Naive thymus-derived CD4-positive, alpha-beta T cell (primary cell): ENCODE measurements at regions not wholly inside any gene's neighbourhood (a gene's known extent, or its start where the extent isn't known, plus 50 kb on each side); places are given as distances from the start of the nearest gene placed in this dataset.

Source experiments
- ATAC-seq: fragments of 150-1000 bp; cut with Tn5 transposase; 2 replicates; pipeline ENCODE4 v1.10.0; 2021; ENCODE audit warnings: mild to moderate bottlenecking, moderate library complexity
- CTCF ChIA-PET: fragments of 350-600 bp; sonication (Branson Sonifier 250); formaldehyde crosslinking; loops from one replicate; lab custom pipeline; 2021; ENCODE audit warnings: antibody characterized with exemption; lab: Charles Lee
- POLR2A ChIA-PET: fragments of 350-600 bp; sonication (Branson Sonifier 250); formaldehyde crosslinking; loops from one replicate; lab custom pipeline; 2021; ENCODE audit warnings: antibody characterized with exemption, inconsistent platforms; lab: Charles Lee
- DNase-seq, 9 donors: peaks; one replicate each; pipeline versions ENCODE4 v3.0.0 to v3.0.0-alpha.2; 2020 to 2022; ENCODE audit warnings: mixed read lengths in 1 of 9
- H3K27ac ChIP-seq: one replicate; pipeline ENCODE4 v1.7.0; 2013; ENCODE audit warnings: mild to moderate bottlenecking, low read depth, low read length, moderate library complexity
- H3K27me3 ChIP-seq, 2 donors: one replicate each; pipeline ENCODE4 v1.7.0; 2013; ENCODE audit warnings: low read length in 2 of 2, mild to moderate bottlenecking in 2 of 2, moderate library complexity in 2 of 2; ENCODE audit not compliant: control insufficient read depth in 2 of 2, insufficient read depth in 2 of 2
- H3K36me3 ChIP-seq, 3 experiments: 1 replicate in 2 of 3; 2 replicates in 1 of 3; pipeline ENCODE4 v1.7.0; 2013; ENCODE audit warnings: low read length in 3 of 3, mild to moderate bottlenecking in 3 of 3, moderate library complexity in 1 of 3; ENCODE audit not compliant: insufficient read depth in 3 of 3, control insufficient read depth in 2 of 3
- H3K4me1 ChIP-seq, 2 donors: one replicate each; pipeline ENCODE4 v1.7.0; 2013; ENCODE audit warnings: low read length in 2 of 2, mild to moderate bottlenecking in 2 of 2, moderate library complexity in 1 of 2; ENCODE audit not compliant: control insufficient read depth in 2 of 2, insufficient read depth in 2 of 2
- H3K4me3 ChIP-seq: 2 replicates; pipeline ENCODE4 v1.7.0; 2013; ENCODE audit warnings: mild to moderate bottlenecking, low read length
- H3K9me3 ChIP-seq, 3 experiments: 1 replicate in 2 of 3; 2 replicates in 1 of 3; pipeline ENCODE4 v1.7.0; 2013; ENCODE audit warnings: low read length in 3 of 3; ENCODE audit not compliant: control insufficient read depth in 2 of 3
- H3K27ac Mint-ChIP-seq, 9 donors: one replicate each; pipeline ENCODE4 v1.8.0; 2020 to 2022; ENCODE audit warnings: mixed read lengths in 9 of 9, mild to moderate bottlenecking in 8 of 9, moderate library complexity in 5 of 9, inconsistent platforms in 2 of 9
- H3K27me3 Mint-ChIP-seq, 5 donors: one replicate each; pipeline ENCODE4 v1.8.0; 2021 to 2022; ENCODE audit warnings: mixed read lengths in 5 of 5, mild to moderate bottlenecking in 1 of 5
- H3K36me3 Mint-ChIP-seq, 5 donors: one replicate each; pipeline ENCODE4 v1.8.0; 2020 to 2022; ENCODE audit warnings: mixed read lengths in 5 of 5, mild to moderate bottlenecking in 3 of 5, inconsistent platforms in 1 of 5
- H3K4me1 Mint-ChIP-seq, 7 donors: one replicate each; pipeline ENCODE4 v1.8.0; 2020 to 2022; ENCODE audit warnings: mixed read lengths in 7 of 7, mild to moderate bottlenecking in 3 of 7, inconsistent platforms in 1 of 7
- H3K4me3 Mint-ChIP-seq, 10 donors: one replicate each; pipeline ENCODE4 v1.8.0; 2020 to 2022; ENCODE audit warnings: mild to moderate bottlenecking in 10 of 10, mixed read lengths in 10 of 10, moderate library complexity in 6 of 10, inconsistent platforms in 2 of 10
- H3K9me3 Mint-ChIP-seq, 11 donors: one replicate each; pipeline ENCODE4 v1.8.0; 2020 to 2022; ENCODE audit warnings: mixed read lengths in 11 of 11, mild to moderate bottlenecking in 4 of 11, inconsistent platforms in 1 of 11, moderate library complexity in 1 of 11
- intact Hi-C, 2 donors: fragments of 100-400 bp; cut with micrococcal nuclease; formaldehyde crosslinking; loops; one replicate each; pipeline ENCODE4 v1.15.1; 2023

- ChIA-PET POLR2A (no interaction called here), CTCF (no interaction called here)
- intact Hi-C loops, result no loop called here
- Mint-ChIP-seq H3K27ac (no peak overlapping the region), H3K9me3 (no peaks in the 10 kb centered on the region), H3K27me3 (no peaks in the 10 kb centered on the region), H3K4me3 (no peak overlapping the region), H3K4me1 (no peaks in the 10 kb centered on the region), H3K36me3 (no peaks in the 10 kb centered on the region)
- H3K27ac ChIP-seq, result no peak overlapping the region
- no peak overlapping the region for H3K4me3 ChIP-seq
- ATAC-seq (no peak), DNase-seq (no peak)
- no peaks in the 10 kb centered on the region for H3K9me3 ChIP-seq
- no peaks in the 10 kb centered on the region for H3K36me3 ChIP-seq
- no peaks in the 10 kb centered on the region for H3K27me3 ChIP-seq
- H3K4me1 ChIP-seq, result no peaks in the 10 kb centered on the region
Measured at GRCh38 chrX:121894756-121895155, 847.3 kb downstream of the GLUD2 start.

- no peak overlapping the region for H3K4me3 ChIP-seq
- no peaks in the 10 kb centered on the region for H3K27me3 ChIP-seq
- ChIA-PET CTCF (no interaction called here), POLR2A (no interaction called here)
- no peaks in the 10 kb centered on the region for H3K4me1 ChIP-seq
- H3K27me3 Mint-ChIP-seq, result no peaks in the 10 kb centered on the region
- H3K27ac Mint-ChIP-seq, result no peak overlapping the region
- no peaks in the 10 kb centered on the region for H3K36me3 ChIP-seq
- DNase-seq (no peak), ATAC-seq (no peak)
- H3K9me3 Mint-ChIP-seq, result peaks cover 0 to 4% (median 0%) of the 10 kb centered on the region in 11 donors
- H3K27ac ChIP-seq, result no peak overlapping the region
- H3K4me1 Mint-ChIP-seq, result no peaks in the 10 kb centered on the region
- H3K36me3 Mint-ChIP-seq, result no peaks in the 10 kb centered on the region
- intact Hi-C loops, result no loop called here
- no peaks in the 10 kb centered on the region for H3K9me3 ChIP-seq
- H3K4me3 Mint-ChIP-seq, result no peak overlapping the region
Measured at GRCh38 chrX:121902463-121902862, 855.1 kb downstream of the GLUD2 start.

GRCh38 chrX:121903961-121904360, 856.6 kb downstream of the GLUD2 start:
- Mint-ChIP-seq H3K4me1 (no peaks in the 10 kb centered on the region), H3K4me3 (no peak overlapping the region)

GRCh38 chrX:121921258-121921657, 873.8 kb downstream of the GLUD2 start:
- Histone ChIP-seq H3K27me3 (no peaks in the 10 kb centered on the region), H3K27ac (no peak overlapping the region), H3K4me3 (no peak overlapping the region), H3K36me3 (no peaks in the 10 kb centered on the region), H3K9me3 (no peaks in the 10 kb centered on the region), H3K4me1 (no peaks in the 10 kb centered on the region)
- Mint-ChIP-seq H3K4me1 (no peaks in the 10 kb centered on the region), H3K9me3 (peaks cover 0 to 11% (median 2%) of the 10 kb centered on the region in 11 donors), H3K4me3 (no peak overlapping the region), H3K27ac (no peak overlapping the region), H3K36me3 (no peaks in the 10 kb centered on the region), H3K27me3 (peaks cover 0 to 4% (median 0%) of the 10 kb centered on the region in 5 donors)
- intact Hi-C loops, result no loop called here
- ChIA-PET CTCF (no interaction called here), POLR2A (no interaction called here)
- ATAC-seq, result no peak
- DNase-seq, result no peak

More at GRCh38 chrX:121903961-121904360, 856.6 kb downstream of the GLUD2 start:
- intact Hi-C loops, result no loop called here
- CTCF ChIA-PET, result no interaction called here
- Mint-ChIP-seq H3K36me3 (no peaks in the 10 kb centered on the region), H3K9me3 (peaks cover 0 to 4% (median 0%) of the 10 kb centered on the region in 11 donors), H3K27ac (no peak overlapping the region), H3K27me3 (no peaks in the 10 kb centered on the region)
- POLR2A ChIA-PET, result no interaction called here
- H3K27ac ChIP-seq, result no peak overlapping the region
- no peaks in the 10 kb centered on the region for H3K36me3 ChIP-seq
- DNase-seq, result no peak
- no peaks in the 10 kb centered on the region for H3K27me3 ChIP-seq
- H3K9me3 ChIP-seq, result no peaks in the 10 kb centered on the region
- no peaks in the 10 kb centered on the region for H3K4me1 ChIP-seq
- H3K4me3 ChIP-seq, result no peak overlapping the region
- ATAC-seq, result no peak

- DNase-seq (no peak), ATAC-seq (no peak)
- no peaks in the 10 kb centered on the region for H3K36me3 Mint-ChIP-seq
- H3K4me1 Mint-ChIP-seq, result no peaks in the 10 kb centered on the region
- Histone ChIP-seq H3K27me3 (no peaks in the 10 kb centered on the region), H3K9me3 (no peaks in the 10 kb centered on the region), H3K27ac (no peak overlapping the region), H3K4me3 (no peak overlapping the region), H3K4me1 (no peaks in the 10 kb centered on the region), H3K36me3 (no peaks in the 10 kb centered on the region)
- intact Hi-C loops, result no loop called here
- H3K9me3 Mint-ChIP-seq, result peaks cover 0 to 10% (median 0%) of the 10 kb centered on the region in 11 donors
- no peaks in the 10 kb centered on the region for H3K27me3 Mint-ChIP-seq
- CTCF ChIA-PET, result no interaction called here
- no peak overlapping the region for H3K27ac Mint-ChIP-seq
- no peak overlapping the region for H3K4me3 Mint-ChIP-seq
- POLR2A ChIA-PET, result no interaction called here
Measured at GRCh38 chrX:121931567-121931966, 884.2 kb downstream of the GLUD2 start.

- Histone ChIP-seq H3K9me3 (no peaks in the 10 kb centered on the region), H3K27ac (no peak overlapping the region), H3K36me3 (no peaks in the 10 kb centered on the region), H3K4me3 (no peak overlapping the region), H3K27me3 (no peaks in the 10 kb centered on the region), H3K4me1 (no peaks in the 10 kb centered on the region)
- ATAC-seq, result no peak
- Mint-ChIP-seq H3K36me3 (no peaks in the 10 kb centered on the region), H3K4me3 (no peak overlapping the region), H3K9me3 (peaks cover 0 to 4% (median 0%) of the 10 kb centered on the region in 11 donors), H3K27me3 (no peaks in the 10 kb centered on the region), H3K4me1 (no peaks in the 10 kb centered on the region), H3K27ac (no peak overlapping the region)
- ChIA-PET CTCF (no interaction called here), POLR2A (no interaction called here)
- no peak for DNase-seq
- intact Hi-C loops, result no loop called here
Measured at GRCh38 chrX:121932688-121933087, 885.3 kb downstream of the GLUD2 start.

- Histone ChIP-seq H3K4me1 (no peaks in the 10 kb centered on the region), H3K4me3 (no peak overlapping the region), H3K36me3 (no peaks in the 10 kb centered on the region), H3K9me3 (no peaks in the 10 kb centered on the region), H3K27me3 (no peaks in the 10 kb centered on the region), H3K27ac (no peak overlapping the region)
- Mint-ChIP-seq H3K27me3 (no peaks in the 10 kb centered on the region), H3K4me3 (no peak overlapping the region), H3K36me3 (no peaks in the 10 kb centered on the region), H3K27ac (no peak overlapping the region), H3K4me1 (no peaks in the 10 kb centered on the region), H3K9me3 (peaks cover 0 to 8% (median 0%) of the 10 kb centered on the region in 11 donors)
- POLR2A ChIA-PET, result interaction anchor here (0.6 kb wide), 1 partner anchor 35 kb away, joined by 3 read pairs; no protein-coding TSS in a partner anchor
- DNase-seq (no peak), ATAC-seq (no peak)
- intact Hi-C loops, result no loop called here
- CTCF ChIA-PET, result no interaction called here
Measured at GRCh38 chrX:121949041-121949760, 901.8 kb downstream of the GLUD2 start.
